DMS114 treated with DMSO at 0.1 percent for 48 hours (cell line): ENCODE measurements at regions not wholly inside any gene's neighbourhood (a gene's known extent, or its start where the extent isn't known, plus 50 kb on each side); places are given as distances from the start of the nearest gene placed in this dataset.

Experiments
- DNase-seq: peaks from one replicate; lab custom pipeline; 2025; ENCODE audit not compliant: unreplicated experiment; lab: John Stamatoyannopoulos, UW

GRCh38 chr5:133667217-133667616 is 54.9 kb upstream of the FSTL4 start:
- DNase-seq, result no peak

- no peak for DNase-seq
Observed at GRCh38 chr5:133665571-133665970, 53.2 kb upstream of the FSTL4 start.

- DNase-seq, result no peak
Observed at GRCh38 chr5:133664422-133664821, 52.1 kb upstream of the FSTL4 start.

GRCh38 chr5:133663397-133664054 is 51.2 kb upstream of the FSTL4 start:
- DNase-seq, result no peak

- DNase-seq, result no peak
Observed at GRCh38 chr5:133662578-133662977, 50.2 kb upstream of the FSTL4 start.
